Liver (tissue), 3 donors: ENCODE measurements at regions not wholly inside any gene's neighbourhood (a gene's known extent, or its start where the extent isn't known, plus 50 kb on each side); places are given as distances from the start of the nearest gene placed in this dataset.

Experiments used
- ATF3 ChIP-seq: IDR thresholded peaks from 2 replicates; pipeline ENCODE4 v1.6.1; 2016; ENCODE audit warnings: antibody characterized with exemption
- CTCF ChIP-seq: fragments of 150-350 bp; IDR thresholded peaks from 2 replicates; pipeline ENCODE4 v1.5.1; 2017; ENCODE audit warnings: improper control_type of control experiment, low read depth, low read length; ENCODE audit not compliant: missing input control
- HNF4G ChIP-seq: IDR thresholded peaks from 2 replicates; pipeline ENCODE4 v1.6.1; 2016; ENCODE audit warnings: antibody characterized with exemption
- JUND ChIP-seq, 2 donors: IDR thresholded peaks; 2 replicates each; pipeline ENCODE4 v1.6.1; 2016; ENCODE audit warnings: antibody characterized with exemption in 2 of 2
- RAD21 ChIP-seq, 2 donors: IDR thresholded peaks; 2 replicates each; pipeline ENCODE4 v1.6.1; 2016; ENCODE audit warnings: antibody characterized with exemption in 2 of 2, mild to moderate bottlenecking in 2 of 2
- REST ChIP-seq: IDR thresholded peaks from 2 replicates; pipeline ENCODE4 v1.6.1; 2016; ENCODE audit warnings: antibody characterized with exemption, mild to moderate bottlenecking
- SP1 ChIP-seq: IDR thresholded peaks from 2 replicates; pipeline ENCODE4 v1.6.1; 2018; ENCODE audit warnings: antibody characterized with exemption, mild to moderate bottlenecking
- TAF1 ChIP-seq: conservative IDR thresholded peaks from 2 replicates; pipeline ENCODE4 v1.6.1; 2016; ENCODE audit warnings: antibody characterized with exemption, mild to moderate bottlenecking
- YY1 ChIP-seq: IDR thresholded peaks from 2 replicates; pipeline ENCODE4 v1.6.1; 2016; ENCODE audit warnings: antibody characterized with exemption, mild to moderate bottlenecking
- ZBTB33 ChIP-seq: IDR thresholded peaks from 2 replicates; pipeline ENCODE4 v1.6.1; 2016; ENCODE audit warnings: antibody characterized with exemption
- donor health status: healthy.
- donor health status: healthy.

- TF ChIP-seq CTCF, result no peak
- TF ChIP-seq ZBTB33, result no peak
- no peak for TF ChIP-seq ATF3
- no peak for TF ChIP-seq HNF4G
- TF ChIP-seq YY1, result no peak
- no peak for TF ChIP-seq RAD21 (IDR thresholded peaks at IDR 0.05)
- TF ChIP-seq JUND (IDR thresholded peaks at IDR 0.05), result no peak
- no peak for TF ChIP-seq TAF1
- TF ChIP-seq SP1, result no peak
- TF ChIP-seq REST, result no peak
These were observed 212.8 kb upstream of the ATP10B start for GRCh38 chr5:161064781-161065180.
